Liver (tissue), 3 donors: ENCODE measurements at regions not wholly inside any gene's neighbourhood (a gene's known extent, or its start where the extent isn't known, plus 50 kb on each side); places are given as distances from the start of the nearest gene placed in this dataset.

Experiments used
- CTCF ChIP-seq: fragments of 150-350 bp; IDR thresholded peaks from 2 replicates; pipeline ENCODE4 v1.5.1; 2017; ENCODE audit warnings: improper control_type of control experiment, low read depth, low read length; ENCODE audit not compliant: missing input control
- TAF1 ChIP-seq: conservative IDR thresholded peaks from 2 replicates; pipeline ENCODE4 v1.6.1; 2016; ENCODE audit warnings: antibody characterized with exemption, mild to moderate bottlenecking
- donor health status: healthy.
- donor health status: healthy.

GRCh38 chr18:65326805-65327204, 424.0 kb upstream of the CDH7 start:
- TF ChIP-seq TAF1 = no peak
- TF ChIP-seq CTCF = no peak
